Activated CD4-positive, alpha-beta memory T cell treated with anti-CD3 and anti-CD28 coated beads, Interleukin-2, amount 10 ng/mL, durations not matched to agents 7 days and 5 days (primary cell): ENCODE measurements at regions not wholly inside any gene's neighbourhood (a gene's known extent, or its start where the extent isn't known, plus 50 kb on each side); places are given as distances from the start of the nearest gene placed in this dataset.
A peak's percentile ranks its signal among the peaks of the same experiment; 100 is the strongest.

Source experiments
- CTCF ChIA-PET: fragments of 350-600 bp; sonication (Branson Sonifier 250); formaldehyde crosslinking; loops from one replicate; lab custom pipeline; 2021; ENCODE audit warnings: antibody characterized with exemption, inconsistent platforms; lab: Charles Lee
- POLR2A ChIA-PET: fragments of 350-600 bp; sonication (Branson Sonifier 250); formaldehyde crosslinking; loops from one replicate; lab custom pipeline; 2021; ENCODE audit warnings: antibody characterized with exemption; lab: Charles Lee
- DNase-seq: peaks from one replicate; pipeline ENCODE4 v3.0.0-alpha.2; 2020
- H3K27ac Mint-ChIP-seq: one replicate; pipeline ENCODE4 v1.8.0; 2021; ENCODE audit warnings: mild to moderate bottlenecking, mixed read lengths
- H3K27me3 Mint-ChIP-seq: one replicate; pipeline ENCODE4 v1.8.0; 2021; ENCODE audit warnings: mixed read lengths
- H3K36me3 Mint-ChIP-seq: one replicate; pipeline ENCODE4 v1.8.0; 2021; ENCODE audit warnings: low read depth, mixed read lengths
- H3K4me1 Mint-ChIP-seq: one replicate; pipeline ENCODE4 v1.8.0; 2021; ENCODE audit warnings: mixed read lengths
- H3K4me3 Mint-ChIP-seq: one replicate; pipeline ENCODE4 v1.8.0; 2021; ENCODE audit warnings: mild to moderate bottlenecking, mixed read lengths
- H3K9me3 Mint-ChIP-seq: one replicate; pipeline ENCODE4 v1.8.0; 2021; ENCODE audit warnings: mixed read lengths

GRCh38 chr6:25025919-25026301 is 90.2 kb upstream of the RIPOR2 start:
- peak overlapping the region; percentile 55 for H3K4me3 Mint-ChIP-seq
- H3K9me3 Mint-ChIP-seq, result no peaks in the 10 kb centered on the region
- H3K27me3 Mint-ChIP-seq, result no peaks in the 10 kb centered on the region
- ChIA-PET CTCF (interaction anchor here (0.8 to 6.5 kb wide), 24 partner anchors 9 to 444 kb away, joined by 3 to 196 read pairs (median 13); partner anchors contain the start of genes C6orf62, GMNN and RIPOR2), POLR2A (interaction anchor here (0.8 to 6.3 kb wide), 24 partner anchors 8 to 305 kb away, joined by 3 to 188 read pairs (median 11); partner anchors contain the start of gene RIPOR2)
- no peak for DNase-seq
- H3K36me3 Mint-ChIP-seq, result peaks cover 39% of the 10 kb centered on the region
- peaks cover 61% of the 10 kb centered on the region for H3K4me1 Mint-ChIP-seq
- peak overlapping the region; percentile 81 for H3K27ac Mint-ChIP-seq

- no peaks in the 10 kb centered on the region for H3K9me3 Mint-ChIP-seq
- peak overlapping the region; percentile 81 for H3K27ac Mint-ChIP-seq
- H3K36me3 Mint-ChIP-seq, result peaks cover 39% of the 10 kb centered on the region
- CTCF ChIA-PET, result interaction anchor here (0.6 to 6.5 kb wide), 47 partner anchors 10 to 447 kb away, joined by 3 to 196 read pairs (median 6); partner anchors contain the start of genes C6orf62, GMNN and RIPOR2
- peaks cover 58% of the 10 kb centered on the region for H3K4me1 Mint-ChIP-seq
- POLR2A ChIA-PET, result interaction anchor here (0.7 to 6.3 kb wide), 37 partner anchors 9 to 1005 kb away, joined by 3 to 188 read pairs (median 5); partner anchors contain the start of genes C6orf62 and RIPOR2
- H3K4me3 Mint-ChIP-seq, result peak overlapping the region; percentile 49
- DNase-seq, result no peak
- no peaks in the 10 kb centered on the region for H3K27me3 Mint-ChIP-seq
Measured at GRCh38 chr6:25026723-25027122, 91.0 kb upstream of the RIPOR2 start.

GRCh38 chr6:25027221-25027916 is 91.6 kb upstream of the RIPOR2 start:
- Mint-ChIP-seq H3K36me3 (peaks cover 45% of the 10 kb centered on the region), H3K27ac (peak overlapping the region; percentile 81)
- POLR2A ChIA-PET, result interaction anchor here (0.7 to 6.3 kb wide), 36 partner anchors 10 to 1005 kb away, joined by 3 to 188 read pairs (median 6); partner anchors contain the start of genes C6orf62 and RIPOR2

DNA sequence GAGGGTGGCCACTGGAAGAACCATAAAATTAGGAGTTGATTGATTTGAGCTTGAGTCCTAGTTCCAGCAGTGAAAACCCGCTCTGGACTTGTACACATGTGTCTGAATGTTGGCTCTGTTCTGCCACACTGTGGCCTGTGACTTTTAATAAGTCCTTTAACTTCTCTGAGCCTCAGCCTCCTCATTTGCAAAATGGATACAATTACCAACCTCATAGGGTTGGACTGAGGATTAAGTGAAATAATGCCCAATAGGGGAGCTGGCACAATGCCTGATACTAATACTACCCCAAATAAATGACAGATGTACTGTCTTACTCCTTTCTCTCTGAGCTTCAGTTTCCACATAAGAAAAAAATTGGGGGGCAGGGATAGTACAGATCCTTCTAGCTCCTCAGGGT is 92.6 kb upstream of the RIPOR2 start:
- peaks cover 43% of the 10 kb centered on the region for H3K36me3 Mint-ChIP-seq
- H3K9me3 Mint-ChIP-seq, result no peaks in the 10 kb centered on the region
- peak overlapping the region; percentile 81 for H3K27ac Mint-ChIP-seq
- peaks cover 60% of the 10 kb centered on the region for H3K4me1 Mint-ChIP-seq
- ChIA-PET POLR2A (interaction anchor here (0.7 to 6.3 kb wide), 8 partner anchors 11 to 253 kb away, joined by 3 to 188 read pairs (median 26); partner anchors contain the start of gene GMNN), CTCF (interaction anchor here (1.5 to 6.5 kb wide), 15 partner anchors 9 to 231 kb away, joined by 4 to 196 read pairs (median 41); partner anchors contain the start of gene RIPOR2)
- DNase-seq, result no peak
- no peaks in the 10 kb centered on the region for H3K27me3 Mint-ChIP-seq
- H3K4me3 Mint-ChIP-seq, result peak overlapping the region; percentile 11

More at GRCh38 chr6:25027221-25027916, 91.6 kb upstream of the RIPOR2 start:
- CTCF ChIA-PET, result interaction anchor here (0.6 to 6.5 kb wide), 45 partner anchors 10 to 855 kb away, joined by 3 to 196 read pairs (median 7); partner anchors contain the start of genes C6orf62, GMNN and RIPOR2
- peaks cover 57% of the 10 kb centered on the region for H3K4me1 Mint-ChIP-seq
- H3K27me3 Mint-ChIP-seq, result no peaks in the 10 kb centered on the region
- H3K9me3 Mint-ChIP-seq, result no peaks in the 10 kb centered on the region
- peak; percentile 89 for DNase-seq
- H3K4me3 Mint-ChIP-seq, result peak overlapping the region; percentile 67

GRCh38 chr6:25032934-25033333 is 97.2 kb upstream of the RIPOR2 start:
- ChIA-PET CTCF (interaction anchor here (1.4 to 7.2 kb wide), 4 partner anchors 15 to 175 kb away, joined by 5 to 40 read pairs (median 7); no protein-coding TSS in a partner anchor), POLR2A (interaction anchor here (2.1 to 7.0 kb wide), 2 partner anchors 19 to 41 kb away, joined by 5 to 96 read pairs; no protein-coding TSS in a partner anchor)
- H3K27ac Mint-ChIP-seq, result no peak overlapping the region
- no peak overlapping the region for H3K4me3 Mint-ChIP-seq
- H3K36me3 Mint-ChIP-seq, result peaks cover 35% of the 10 kb centered on the region
- H3K27me3 Mint-ChIP-seq, result no peaks in the 10 kb centered on the region
- no peaks in the 10 kb centered on the region for H3K9me3 Mint-ChIP-seq
- DNase-seq, result no peak
- H3K4me1 Mint-ChIP-seq, result peaks cover 63% of the 10 kb centered on the region

DNA sequence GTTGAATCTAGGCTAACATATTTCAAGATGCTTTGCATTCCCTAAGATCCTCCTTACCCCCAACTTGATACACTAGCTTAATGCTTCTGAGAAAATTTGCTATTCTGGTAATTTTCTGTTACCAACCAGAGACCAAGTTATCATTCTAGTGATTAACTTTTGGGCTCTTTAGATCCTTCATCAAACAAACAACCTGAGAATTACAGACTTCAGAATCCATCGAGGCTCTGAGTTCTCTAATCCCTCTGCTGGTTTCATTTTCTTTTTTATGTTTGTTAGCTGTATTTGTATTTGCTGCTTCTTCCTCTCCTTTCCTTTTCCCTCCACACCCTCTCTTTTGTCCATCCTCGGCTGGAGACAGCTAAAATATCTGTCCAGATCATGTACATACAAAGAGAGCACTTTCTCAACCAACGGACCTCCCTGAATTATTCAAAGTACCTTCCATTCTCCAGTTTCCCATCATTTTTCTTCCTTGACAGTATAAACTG is 98.7 kb upstream of the RIPOR2 start:
- peak overlapping the region; percentile 95 for H3K27ac Mint-ChIP-seq
- H3K9me3 Mint-ChIP-seq, result peaks cover 2% of the 10 kb centered on the region
- peaks cover 37% of the 10 kb centered on the region for H3K36me3 Mint-ChIP-seq
- H3K4me3 Mint-ChIP-seq, result peak overlapping the region; percentile 95
- no peaks in the 10 kb centered on the region for H3K27me3 Mint-ChIP-seq
- CTCF ChIA-PET, result interaction anchor here (0.5 to 7.5 kb wide), 12 partner anchors 8 to 178 kb away, joined by 3 to 132 read pairs (median 4); no protein-coding TSS in a partner anchor
- POLR2A ChIA-PET, result interaction anchor here (0.6 to 11.1 kb wide), 19 partner anchors 7 to 992 kb away, joined by 3 to 188 read pairs (median 7); partner anchors contain the start of gene GMNN
- peaks cover 66% of the 10 kb centered on the region for H3K4me1 Mint-ChIP-seq
- DNase-seq, result no peak

DNA sequence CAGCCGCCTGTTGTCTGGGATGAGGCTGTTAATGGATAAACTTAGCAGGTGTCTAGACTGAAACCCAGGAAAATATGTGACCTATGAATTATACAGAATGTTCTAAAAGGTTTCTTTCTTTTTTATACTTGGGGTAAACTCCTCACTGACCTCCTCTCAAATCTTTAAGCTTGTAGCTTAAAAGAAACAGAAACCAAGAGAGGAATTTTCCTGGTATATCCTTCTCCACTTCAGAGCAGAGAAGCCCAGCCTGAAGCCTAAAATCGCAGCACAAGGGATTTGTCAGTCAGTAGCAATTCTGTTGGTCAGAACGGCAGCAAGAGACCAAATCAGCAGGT is 99.4 kb upstream of the RIPOR2 start:
- no peaks in the 10 kb centered on the region for H3K27me3 Mint-ChIP-seq
- peak overlapping the region; percentile 95 for H3K27ac Mint-ChIP-seq
- ChIA-PET CTCF (interaction anchor here (0.6 to 7.5 kb wide), 14 partner anchors 8 to 254 kb away, joined by 3 to 132 read pairs (median 4); no protein-coding TSS in a partner anchor), POLR2A (interaction anchor here (0.6 to 11.1 kb wide), 25 partner anchors 8 to 991 kb away, joined by 3 to 188 read pairs (median 6); partner anchors contain the start of genes C6orf62 and GMNN)
- H3K4me1 Mint-ChIP-seq, result peaks cover 66% of the 10 kb centered on the region
- peaks cover 31% of the 10 kb centered on the region for H3K36me3 Mint-ChIP-seq
- peak overlapping the region; percentile 95 for H3K4me3 Mint-ChIP-seq
- DNase-seq, result no peak
- peaks cover 2% of the 10 kb centered on the region for H3K9me3 Mint-ChIP-seq

DNA sequence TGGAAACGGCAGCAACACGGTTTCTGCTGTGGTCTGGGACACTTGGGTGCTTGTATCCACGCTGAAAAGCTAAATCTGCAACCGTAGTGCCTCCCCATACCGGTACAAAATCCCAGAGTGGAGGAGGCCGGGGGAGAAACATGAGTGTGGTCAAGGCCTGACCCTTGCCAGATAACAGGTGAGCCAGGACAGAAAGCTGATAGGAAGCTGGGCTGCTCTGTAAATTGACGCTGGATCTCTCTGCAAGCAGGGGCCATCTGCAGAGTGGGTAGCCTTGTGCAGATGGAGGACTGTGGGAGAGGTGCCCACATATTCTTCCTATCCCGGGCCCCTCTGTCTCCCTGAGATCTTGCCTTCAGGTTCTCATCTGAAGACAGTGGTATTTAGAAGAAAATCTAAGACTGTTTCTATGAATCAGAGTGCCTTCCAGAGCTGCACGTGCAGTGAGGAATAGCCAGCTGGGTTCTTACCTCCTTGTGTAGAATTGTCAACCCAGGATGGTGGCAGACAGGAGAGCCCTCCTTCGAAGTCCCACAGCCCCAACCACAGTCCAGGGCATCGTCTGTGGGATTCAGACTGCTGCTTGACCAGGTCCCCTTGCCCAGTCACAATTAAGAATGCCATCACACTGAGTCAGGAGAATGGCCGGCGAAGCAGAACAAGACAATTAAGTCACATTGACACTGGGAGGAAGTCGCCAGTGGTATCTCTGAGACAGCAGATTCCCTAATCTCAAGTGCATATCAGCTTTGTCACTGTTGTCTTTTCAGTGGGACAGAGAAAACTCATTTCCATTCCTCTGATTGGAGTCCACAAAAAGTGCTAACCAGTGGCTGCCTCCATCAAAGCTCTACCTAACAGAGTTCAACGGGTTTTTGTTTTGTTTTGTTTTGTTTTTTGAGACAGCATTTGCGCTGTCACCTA is 100.0 kb upstream of the RIPOR2 start:
- Mint-ChIP-seq H3K4me3 (peak overlapping the region; percentile 95), H3K9me3 (peaks cover 2% of the 10 kb centered on the region), H3K27me3 (no peaks in the 10 kb centered on the region), H3K36me3 (peaks cover 30% of the 10 kb centered on the region), H3K4me1 (peaks cover 69% of the 10 kb centered on the region), H3K27ac (peak overlapping the region; percentile 95)
- CTCF ChIA-PET, result interaction anchor here (0.6 to 7.5 kb wide), 13 partner anchors 9 to 255 kb away, joined by 3 to 132 read pairs (median 4); no protein-coding TSS in a partner anchor
- POLR2A ChIA-PET, result interaction anchor here (0.7 to 11.1 kb wide), 23 partner anchors 8 to 990 kb away, joined by 3 to 188 read pairs (median 7); partner anchors contain the start of genes C6orf62, GMNN and RIPOR2
- peak; percentile 45 for DNase-seq

DNA sequence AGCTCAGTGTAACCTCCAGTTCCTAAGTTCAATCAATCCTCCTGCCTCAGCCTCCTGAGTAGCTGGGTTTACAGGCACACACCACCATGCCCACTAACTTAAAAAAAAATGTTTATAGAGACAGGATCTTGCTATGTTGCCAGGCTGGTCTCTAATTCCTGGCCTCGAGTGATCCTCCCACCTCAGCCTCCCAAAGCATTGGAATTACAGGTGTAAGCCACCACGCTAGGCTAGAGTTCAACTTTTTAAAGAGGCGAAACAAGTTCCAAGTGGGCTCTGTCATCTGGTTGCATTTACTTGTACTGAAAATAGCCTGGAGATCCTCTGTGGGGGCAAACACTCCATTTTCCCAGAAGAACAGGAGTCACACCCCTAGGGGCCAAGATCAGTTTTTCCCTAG is 100.7 kb upstream of the RIPOR2 start:
- CTCF ChIA-PET, result interaction anchor here (0.6 to 7.5 kb wide), 11 partner anchors 10 to 180 kb away, joined by 3 to 132 read pairs (median 8); no protein-coding TSS in a partner anchor
- POLR2A ChIA-PET, result interaction anchor here (0.7 to 11.1 kb wide), 13 partner anchors 9 to 317 kb away, joined by 3 to 188 read pairs (median 7); partner anchors contain the start of genes GMNN and RIPOR2
- Mint-ChIP-seq H3K27me3 (no peaks in the 10 kb centered on the region), H3K4me1 (peaks cover 76% of the 10 kb centered on the region), H3K4me3 (peak overlapping the region; percentile 95), H3K27ac (peak overlapping the region; percentile 95), H3K36me3 (peaks cover 31% of the 10 kb centered on the region), H3K9me3 (peaks cover 2% of the 10 kb centered on the region)
- DNase-seq, result no peak

DNA sequence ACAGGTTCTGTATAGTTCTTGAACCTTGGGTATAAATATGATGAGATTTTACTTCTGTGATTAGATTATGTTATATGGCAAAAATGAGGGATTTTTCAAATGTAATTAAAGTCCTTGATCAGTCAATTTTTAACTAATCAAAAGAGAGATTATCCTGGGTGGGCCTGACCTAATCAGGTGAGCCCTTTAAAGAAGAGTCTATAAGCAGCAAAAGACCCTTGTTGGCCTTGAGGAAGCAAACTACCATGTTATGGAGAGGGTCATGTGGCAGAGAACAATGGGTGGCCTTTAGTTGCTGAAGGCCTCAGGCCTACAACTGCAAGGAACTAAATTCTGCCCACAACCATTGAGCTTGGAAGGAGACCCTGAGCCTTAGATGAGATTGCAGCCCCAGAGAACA is 102.5 kb upstream of the RIPOR2 start:
- H3K27ac Mint-ChIP-seq, result peak overlapping the region; percentile 96
- ChIA-PET POLR2A (interaction anchor here (1.0 to 11.1 kb wide), 7 partner anchors 11 to 113 kb away, joined by 3 to 188 read pairs (median 5); no protein-coding TSS in a partner anchor), CTCF (interaction anchor here (1.0 to 7.5 kb wide), 6 partner anchors 11 to 25 kb away, joined by 3 to 132 read pairs (median 6); no protein-coding TSS in a partner anchor)
- peaks cover 83% of the 10 kb centered on the region for H3K4me1 Mint-ChIP-seq
- no peak for DNase-seq
- H3K36me3 Mint-ChIP-seq, result peaks cover 20% of the 10 kb centered on the region
- H3K4me3 Mint-ChIP-seq, result no peak overlapping the region
- peaks cover 2% of the 10 kb centered on the region for H3K9me3 Mint-ChIP-seq
- no peaks in the 10 kb centered on the region for H3K27me3 Mint-ChIP-seq

DNA sequence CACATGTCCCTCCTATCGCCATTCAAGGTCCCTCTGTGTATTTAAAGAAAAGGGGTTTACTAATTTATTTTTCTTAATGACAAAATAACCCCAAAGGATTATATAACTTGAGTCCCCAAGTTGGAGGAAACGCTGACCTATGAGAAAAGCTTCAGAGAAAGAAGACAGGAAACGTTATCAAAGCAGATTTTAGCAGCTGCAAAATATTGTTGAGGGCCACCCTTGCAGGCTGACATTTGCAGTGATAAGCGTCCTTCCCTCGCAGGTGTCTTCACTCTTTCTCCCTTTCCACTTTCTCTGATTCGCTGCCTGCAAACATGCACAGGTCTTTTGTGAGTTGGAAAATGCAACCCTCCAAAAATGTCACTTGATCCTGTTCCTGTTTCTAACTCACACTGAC is 103.2 kb upstream of the RIPOR2 start:
- H3K4me3 Mint-ChIP-seq, result peak overlapping the region; percentile 92
- H3K27ac Mint-ChIP-seq, result peak overlapping the region; percentile 96
- H3K36me3 Mint-ChIP-seq, result peaks cover 18% of the 10 kb centered on the region
- POLR2A ChIA-PET, result interaction anchor here (0.7 to 11.1 kb wide), 9 partner anchors 12 to 113 kb away, joined by 3 to 188 read pairs (median 4); no protein-coding TSS in a partner anchor
- peaks cover 2% of the 10 kb centered on the region for H3K9me3 Mint-ChIP-seq
- H3K4me1 Mint-ChIP-seq, result peaks cover 79% of the 10 kb centered on the region
- DNase-seq, result no peak
- no peaks in the 10 kb centered on the region for H3K27me3 Mint-ChIP-seq
- CTCF ChIA-PET, result interaction anchor here (1.0 to 7.5 kb wide), 6 partner anchors 10 to 32 kb away, joined by 4 to 132 read pairs (median 8); no protein-coding TSS in a partner anchor
